OCI-LY3 (cell line): ENCODE measurements at regions not wholly inside any gene's neighbourhood (a gene's known extent, or its start where the extent isn't known, plus 50 kb on each side); places are given as distances from the start of the nearest gene placed in this dataset.

Experiments used
- H2AFZ ChIP-seq: fragments of 200-600, 300-600 bp; shearing (Covaris generic); 2 replicates; pipeline ENCODE4 v1.6.0; 2014; ENCODE audit warnings: antibody characterized with exemption, low read depth, low read length
- H3K27ac ChIP-seq: fragments of 200-600, 300-600 bp; sonication (generic); 2 replicates; pipeline ENCODE4 v1.5.1; 2014; ENCODE audit warnings: mild to moderate bottlenecking, low read length, moderate library complexity, mixed read lengths
- H3K27me3 ChIP-seq: fragments of 200-600, 300-600 bp; sonication (generic); 2 replicates; pipeline ENCODE4 v1.6.1; 2014; ENCODE audit warnings: low read depth, low read length, mixed read lengths
- H3K36me3 ChIP-seq: fragments of 200-600, 300-600 bp; sonication (generic); replicated peaks from 2 replicates; pipeline ENCODE3; 2014; ENCODE audit warnings: low read depth, low read length, mixed read lengths
- H3K4me1 ChIP-seq: fragments of 300-600, 200-600 bp; sonication (generic); 2 replicates; pipeline ENCODE4 v1.6.1; 2014; ENCODE audit warnings: low read length, mixed read lengths
- H3K4me2 ChIP-seq: fragments of 200-600, 300-600 bp; sonication (generic); 2 replicates; pipeline ENCODE4 v1.6.1; 2014; ENCODE audit warnings: low read length, mixed read lengths
- H3K4me3 ChIP-seq: fragments of 300-600, 200-600 bp; sonication (generic); 2 replicates; pipeline ENCODE4 v1.5.1; 2014; ENCODE audit warnings: antibody characterized with exemption, mild to moderate bottlenecking, low read length, moderate library complexity
- H3K79me2 ChIP-seq: fragments of 300-600, 200-600 bp; shearing (Covaris generic); 2 replicates; pipeline ENCODE4 v1.6.1; 2014; ENCODE audit warnings: mild to moderate bottlenecking, low read length, mixed read lengths
- H3K9ac ChIP-seq: fragments of 300-600, 200-600 bp; shearing (Covaris generic); 2 replicates; pipeline ENCODE4 v1.6.0; 2014; ENCODE audit warnings: mild to moderate bottlenecking, low read length, moderate library complexity
- H3K9me3 ChIP-seq: fragments of 200-600, 300-600 bp; shearing (Covaris generic); 2 replicates; pipeline ENCODE4 v1.6.1; 2014; ENCODE audit warnings: low read length, mixed read lengths; ENCODE audit not compliant: insufficient read depth
- H4K20me1 ChIP-seq: fragments of 200-600, 300-600 bp; sonication (generic); 2 replicates; pipeline ENCODE4 v1.6.1; 2016; ENCODE audit warnings: low read length, mixed read lengths; ENCODE audit not compliant: insufficient read depth
- CTCF ChIP-seq: fragments of 200-600, 300-600 bp; sonication (generic); IDR thresholded peaks from 2 replicates; pipeline ENCODE4 v1.5.1; 2014; ENCODE audit warnings: antibody characterized with exemption, low read length, low read depth
- EZH2phosphoT487 ChIP-seq: fragments of 200-600 bp; shearing (Covaris generic); IDR thresholded peaks from 2 replicates; pipeline ENCODE4 v1.6.1; 2018; ENCODE audit warnings: antibody characterized with exemption, mixed run types, low read depth

- TF ChIP-seq CTCF (no peak), EZH2phosphoT487 (no peak)
- no peaks in the 10 kb centered on the region for H3K4me1 ChIP-seq
- no peak overlapping the region for H3K27ac ChIP-seq
- H3K36me3 ChIP-seq = no peaks in the 10 kb centered on the region
- H3K9me3 ChIP-seq = no peaks in the 10 kb centered on the region
- H4K20me1 ChIP-seq = no peaks in the 10 kb centered on the region
- no peak overlapping the region for H3K4me3 ChIP-seq
- H3K9ac ChIP-seq = no peak overlapping the region
- no peaks in the 10 kb centered on the region for H3K79me2 ChIP-seq
- H3K4me2 ChIP-seq = no peak overlapping the region
- H2AFZ ChIP-seq = no peak overlapping the region
- no peaks in the 10 kb centered on the region for H3K27me3 ChIP-seq
Measured at GRCh38 chr6:27786048-27786447, 126.1 kb downstream of the OR2B2 start.

GRCh38 chr6:27785294-27785693 is 126.9 kb downstream of the OR2B2 start:
- H3K9me3 ChIP-seq = no peaks in the 10 kb centered on the region
- no peaks in the 10 kb centered on the region for H3K27me3 ChIP-seq
- no peaks in the 10 kb centered on the region for H3K36me3 ChIP-seq
- H3K4me3 ChIP-seq = no peak overlapping the region
- no peak overlapping the region for H3K4me2 ChIP-seq
- TF ChIP-seq CTCF = no peak
- no peak for TF ChIP-seq EZH2phosphoT487
- H4K20me1 ChIP-seq = no peaks in the 10 kb centered on the region
- H3K4me1 ChIP-seq = no peaks in the 10 kb centered on the region
- no peak overlapping the region for H3K27ac ChIP-seq
- H3K79me2 ChIP-seq = no peaks in the 10 kb centered on the region
- no peak overlapping the region for H2AFZ ChIP-seq
- no peak overlapping the region for H3K9ac ChIP-seq

GRCh38 chr6:27782748-27783147 is 129.4 kb downstream of the OR2B2 start:
- Histone ChIP-seq H2AFZ (no peak overlapping the region), H3K27me3 (no peaks in the 10 kb centered on the region), H3K4me2 (no peak overlapping the region), H3K4me1 (no peaks in the 10 kb centered on the region), H3K4me3 (no peak overlapping the region), H4K20me1 (no peaks in the 10 kb centered on the region), H3K27ac (no peak overlapping the region), H3K9ac (no peak overlapping the region), H3K9me3 (no peaks in the 10 kb centered on the region), H3K79me2 (no peaks in the 10 kb centered on the region), H3K36me3 (no peaks in the 10 kb centered on the region)
- TF ChIP-seq CTCF = no peak
- no peak for TF ChIP-seq EZH2phosphoT487

- Histone ChIP-seq H3K27ac (no peak overlapping the region), H3K79me2 (no peaks in the 10 kb centered on the region), H3K9ac (no peak overlapping the region), H4K20me1 (no peaks in the 10 kb centered on the region), H3K27me3 (no peaks in the 10 kb centered on the region), H3K9me3 (0 out of 2 replicates have a peak, but pooled peaks cover 2% of the 10 kb centered on the region), H3K4me2 (no peak overlapping the region), H3K36me3 (no peaks in the 10 kb centered on the region), H3K4me1 (peaks cover 12% of the 10 kb centered on the region), H2AFZ (no peak overlapping the region), H3K4me3 (no peak overlapping the region)
- TF ChIP-seq CTCF = no peak
- TF ChIP-seq EZH2phosphoT487 = no peak
Measured at GRCh38 chr6:27778625-27779417, 133.4 kb downstream of the OR2B2 start.
